SK-N-MC (cell line): ENCODE measurements at regions not wholly inside any gene's neighbourhood (a gene's known extent, or its start where the extent isn't known, plus 50 kb on each side); places are given as distances from the start of the nearest gene placed in this dataset.

ENCODE experiments used
- EZH2 ChIP-seq: fragments of 200-600 bp; sonication (generic); IDR thresholded peaks from one replicate; pipeline ENCODE4 v1.6.1; 2017; ENCODE audit warnings: antibody characterized with exemption
- POLR2AphosphoS5 ChIP-seq: IDR thresholded peaks from 2 replicates; pipeline ENCODE4 v1.6.1; 2012; ENCODE audit warnings: mild to moderate bottlenecking, low read depth, low read length, borderline replicate concordance

DNA sequence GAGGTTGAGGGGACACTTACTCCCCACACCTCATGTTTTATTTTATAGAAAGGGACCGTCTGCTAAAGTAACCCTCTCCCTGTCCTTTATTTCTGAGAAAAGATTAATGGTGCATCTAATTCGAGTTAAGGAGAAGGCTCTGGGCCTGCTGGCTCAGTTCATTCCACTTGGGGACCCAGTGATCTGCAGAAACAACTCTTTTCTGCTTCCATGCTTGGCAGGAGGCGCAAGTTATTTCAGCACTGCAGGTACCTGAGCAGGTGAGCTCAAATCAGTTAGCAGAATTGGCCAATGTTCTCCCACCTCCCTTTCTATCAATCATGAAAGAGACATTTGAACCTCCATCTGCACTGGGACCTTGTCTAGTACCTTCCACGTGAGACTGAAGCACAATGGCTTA lies 396.1 kb downstream of the SFMBT2 start:
- TF ChIP-seq POLR2AphosphoS5: no peak
- TF ChIP-seq EZH2: no peak
